ENCODE measurements at regions not wholly inside any gene's neighbourhood (a gene's known extent, or its start where the extent isn't known, plus 50 kb on each side); places are given as distances from the start of the nearest gene placed in this dataset.
"Not testable (repeated sequence)": the region's sequence is repeated elsewhere in the genome, so short reads cannot be mapped to it uniquely, and the experiment has no call there.

GRCh38 chr7:80292634-80293033, 158.0 kb downstream of the GNAI1 start:
- DNase-seq (ENCODE audit: low read depth, low spot score): not testable (repeated sequence)

GRCh38 chr7:80288175-80289122, 153.8 kb downstream of the GNAI1 start:
- peak; percentile 82 for DNase-seq (ENCODE audit: low read depth, low spot score)

GRCh38 chr7:80287400-80288174, 153.0 kb downstream of the GNAI1 start:
- no peak for DNase-seq (ENCODE audit: low read depth, low spot score)

- no peak for DNase-seq (ENCODE audit: low read depth, low spot score)
Measured at GRCh38 chr7:80286611-80287010, 152.0 kb downstream of the GNAI1 start.

- peak; percentile 26 for DNase-seq (ENCODE audit: low read depth, low spot score)
Measured at GRCh38 chr7:80284855-80285254, 150.2 kb downstream of the GNAI1 start.

GRCh38 chr7:80279760-80280159, 145.1 kb downstream of the GNAI1 start:
- DNase-seq (ENCODE audit: low read depth, low spot score): no peak

- DNase-seq (ENCODE audit: low read depth, low spot score): no peak
Measured at GRCh38 chr7:80278737-80279136, 144.1 kb downstream of the GNAI1 start.

GRCh38 chr7:80277434-80278427, 143.1 kb downstream of the GNAI1 start:
- DNase-seq (ENCODE audit: low read depth, low spot score): peak; percentile 71

Data from brain pericyte (primary cell).